ENCODE measurements at regions not wholly inside any gene's neighbourhood (a gene's known extent, or its start where the extent isn't known, plus 50 kb on each side); places are given as distances from the start of the nearest gene placed in this dataset.

DNA sequence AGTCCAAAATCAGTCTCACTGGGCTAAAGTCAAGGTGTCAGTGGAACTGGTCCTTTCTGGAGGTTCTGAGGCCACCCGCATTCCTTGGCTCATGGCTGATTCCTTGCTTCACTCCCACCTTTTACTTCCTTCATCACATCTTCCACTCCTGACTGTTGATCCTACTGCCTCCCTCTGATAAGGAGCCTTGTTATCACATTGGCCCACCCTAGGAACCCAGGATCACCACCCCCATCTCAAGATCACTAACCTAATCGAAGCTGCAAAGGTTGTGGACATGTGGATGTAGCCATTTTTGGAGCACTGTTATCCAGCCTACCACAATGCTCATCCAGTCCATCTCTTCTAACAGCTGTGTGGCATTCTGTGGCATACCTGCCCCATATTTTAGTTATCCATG lies 87.2 kb downstream of the TNFAIP3 start:
- Histone ChIP-seq H3K4me2 (no peak overlapping the region), H3K27me3 (ENCODE audit: insufficient read depth) (no peaks in the 10 kb centered on the region), H3K4me1 (ENCODE audit: insufficient read depth) (peaks cover 5% of the 10 kb centered on the region; the same call in 1 of the 2 replicates), H3K36me3 (ENCODE audit: insufficient read depth) (no peaks in the 10 kb centered on the region), H3K27ac (ENCODE audit: low read depth) (no peak overlapping the region), H3F3A (replicated peaks; ENCODE audit: low read depth) (no peaks in the 10 kb centered on the region), H4K20me1 (replicated peaks; ENCODE audit: insufficient read depth) (no peaks in the 10 kb centered on the region), H3K4me3 (no peak overlapping the region), H3K9me2 (ENCODE audit: insufficient read depth) (0 out of 2 replicates have a peak, but pooled peaks cover 4% of the 10 kb centered on the region), H2AFZ (no peak overlapping the region), H3K79me2 (replicated peaks; ENCODE audit: insufficient read depth) (no peaks in the 10 kb centered on the region)
- ATAC-seq, result no peak
- DNase-seq (ENCODE audit: low spot score), result no peak
- H3K36me3 Mint-ChIP-seq (ENCODE audit: low read depth), result no peaks in the 10 kb centered on the region
- no peaks in the 10 kb centered on the region for H3K9me3 Mint-ChIP-seq
- H3K27me3 Mint-ChIP-seq (ENCODE audit: insufficient read depth, low read depth, poor library complexity), result no peaks in the 10 kb centered on the region
- no peak overlapping the region for H3K4me3 Mint-ChIP-seq
- no peak overlapping the region for H3K27ac Mint-ChIP-seq
- TF ChIP-seq, protein P1, sequence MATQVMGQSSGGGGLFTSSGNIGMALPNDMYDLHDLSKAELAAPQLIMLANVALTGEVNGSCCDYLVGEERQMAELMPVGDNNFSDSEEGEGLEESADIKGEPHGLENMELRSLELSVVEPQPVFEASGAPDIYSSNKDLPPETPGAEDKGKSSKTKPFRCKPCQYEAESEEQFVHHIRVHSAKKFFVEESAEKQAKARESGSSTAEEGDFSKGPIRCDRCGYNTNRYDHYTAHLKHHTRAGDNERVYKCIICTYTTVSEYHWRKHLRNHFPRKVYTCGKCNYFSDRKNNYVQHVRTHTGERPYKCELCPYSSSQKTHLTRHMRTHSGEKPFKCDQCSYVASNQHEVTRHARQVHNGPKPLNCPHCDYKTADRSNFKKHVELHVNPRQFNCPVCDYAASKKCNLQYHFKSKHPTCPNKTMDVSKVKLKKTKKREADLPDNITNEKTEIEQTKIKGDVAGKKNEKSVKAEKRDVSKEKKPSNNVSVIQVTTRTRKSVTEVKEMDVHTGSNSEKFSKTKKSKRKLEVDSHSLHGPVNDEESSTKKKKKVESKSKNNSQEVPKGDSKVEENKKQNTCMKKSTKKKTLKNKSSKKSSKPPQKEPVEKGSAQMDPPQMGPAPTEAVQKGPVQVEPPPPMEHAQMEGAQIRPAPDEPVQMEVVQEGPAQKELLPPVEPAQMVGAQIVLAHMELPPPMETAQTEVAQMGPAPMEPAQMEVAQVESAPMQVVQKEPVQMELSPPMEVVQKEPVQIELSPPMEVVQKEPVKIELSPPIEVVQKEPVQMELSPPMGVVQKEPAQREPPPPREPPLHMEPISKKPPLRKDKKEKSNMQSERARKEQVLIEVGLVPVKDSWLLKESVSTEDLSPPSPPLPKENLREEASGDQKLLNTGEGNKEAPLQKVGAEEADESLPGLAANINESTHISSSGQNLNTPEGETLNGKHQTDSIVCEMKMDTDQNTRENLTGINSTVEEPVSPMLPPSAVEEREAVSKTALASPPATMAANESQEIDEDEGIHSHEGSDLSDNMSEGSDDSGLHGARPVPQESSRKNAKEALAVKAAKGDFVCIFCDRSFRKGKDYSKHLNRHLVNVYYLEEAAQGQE (IDR thresholded peaks at IDR 0.05; ENCODE audit: unreplicated experiment), result no peak
- TF ChIP-seq STAT1 (IDR thresholded peaks at IDR 0.05; ENCODE audit: unreplicated experiment), result no peak
- TF ChIP-seq, protein P2, sequence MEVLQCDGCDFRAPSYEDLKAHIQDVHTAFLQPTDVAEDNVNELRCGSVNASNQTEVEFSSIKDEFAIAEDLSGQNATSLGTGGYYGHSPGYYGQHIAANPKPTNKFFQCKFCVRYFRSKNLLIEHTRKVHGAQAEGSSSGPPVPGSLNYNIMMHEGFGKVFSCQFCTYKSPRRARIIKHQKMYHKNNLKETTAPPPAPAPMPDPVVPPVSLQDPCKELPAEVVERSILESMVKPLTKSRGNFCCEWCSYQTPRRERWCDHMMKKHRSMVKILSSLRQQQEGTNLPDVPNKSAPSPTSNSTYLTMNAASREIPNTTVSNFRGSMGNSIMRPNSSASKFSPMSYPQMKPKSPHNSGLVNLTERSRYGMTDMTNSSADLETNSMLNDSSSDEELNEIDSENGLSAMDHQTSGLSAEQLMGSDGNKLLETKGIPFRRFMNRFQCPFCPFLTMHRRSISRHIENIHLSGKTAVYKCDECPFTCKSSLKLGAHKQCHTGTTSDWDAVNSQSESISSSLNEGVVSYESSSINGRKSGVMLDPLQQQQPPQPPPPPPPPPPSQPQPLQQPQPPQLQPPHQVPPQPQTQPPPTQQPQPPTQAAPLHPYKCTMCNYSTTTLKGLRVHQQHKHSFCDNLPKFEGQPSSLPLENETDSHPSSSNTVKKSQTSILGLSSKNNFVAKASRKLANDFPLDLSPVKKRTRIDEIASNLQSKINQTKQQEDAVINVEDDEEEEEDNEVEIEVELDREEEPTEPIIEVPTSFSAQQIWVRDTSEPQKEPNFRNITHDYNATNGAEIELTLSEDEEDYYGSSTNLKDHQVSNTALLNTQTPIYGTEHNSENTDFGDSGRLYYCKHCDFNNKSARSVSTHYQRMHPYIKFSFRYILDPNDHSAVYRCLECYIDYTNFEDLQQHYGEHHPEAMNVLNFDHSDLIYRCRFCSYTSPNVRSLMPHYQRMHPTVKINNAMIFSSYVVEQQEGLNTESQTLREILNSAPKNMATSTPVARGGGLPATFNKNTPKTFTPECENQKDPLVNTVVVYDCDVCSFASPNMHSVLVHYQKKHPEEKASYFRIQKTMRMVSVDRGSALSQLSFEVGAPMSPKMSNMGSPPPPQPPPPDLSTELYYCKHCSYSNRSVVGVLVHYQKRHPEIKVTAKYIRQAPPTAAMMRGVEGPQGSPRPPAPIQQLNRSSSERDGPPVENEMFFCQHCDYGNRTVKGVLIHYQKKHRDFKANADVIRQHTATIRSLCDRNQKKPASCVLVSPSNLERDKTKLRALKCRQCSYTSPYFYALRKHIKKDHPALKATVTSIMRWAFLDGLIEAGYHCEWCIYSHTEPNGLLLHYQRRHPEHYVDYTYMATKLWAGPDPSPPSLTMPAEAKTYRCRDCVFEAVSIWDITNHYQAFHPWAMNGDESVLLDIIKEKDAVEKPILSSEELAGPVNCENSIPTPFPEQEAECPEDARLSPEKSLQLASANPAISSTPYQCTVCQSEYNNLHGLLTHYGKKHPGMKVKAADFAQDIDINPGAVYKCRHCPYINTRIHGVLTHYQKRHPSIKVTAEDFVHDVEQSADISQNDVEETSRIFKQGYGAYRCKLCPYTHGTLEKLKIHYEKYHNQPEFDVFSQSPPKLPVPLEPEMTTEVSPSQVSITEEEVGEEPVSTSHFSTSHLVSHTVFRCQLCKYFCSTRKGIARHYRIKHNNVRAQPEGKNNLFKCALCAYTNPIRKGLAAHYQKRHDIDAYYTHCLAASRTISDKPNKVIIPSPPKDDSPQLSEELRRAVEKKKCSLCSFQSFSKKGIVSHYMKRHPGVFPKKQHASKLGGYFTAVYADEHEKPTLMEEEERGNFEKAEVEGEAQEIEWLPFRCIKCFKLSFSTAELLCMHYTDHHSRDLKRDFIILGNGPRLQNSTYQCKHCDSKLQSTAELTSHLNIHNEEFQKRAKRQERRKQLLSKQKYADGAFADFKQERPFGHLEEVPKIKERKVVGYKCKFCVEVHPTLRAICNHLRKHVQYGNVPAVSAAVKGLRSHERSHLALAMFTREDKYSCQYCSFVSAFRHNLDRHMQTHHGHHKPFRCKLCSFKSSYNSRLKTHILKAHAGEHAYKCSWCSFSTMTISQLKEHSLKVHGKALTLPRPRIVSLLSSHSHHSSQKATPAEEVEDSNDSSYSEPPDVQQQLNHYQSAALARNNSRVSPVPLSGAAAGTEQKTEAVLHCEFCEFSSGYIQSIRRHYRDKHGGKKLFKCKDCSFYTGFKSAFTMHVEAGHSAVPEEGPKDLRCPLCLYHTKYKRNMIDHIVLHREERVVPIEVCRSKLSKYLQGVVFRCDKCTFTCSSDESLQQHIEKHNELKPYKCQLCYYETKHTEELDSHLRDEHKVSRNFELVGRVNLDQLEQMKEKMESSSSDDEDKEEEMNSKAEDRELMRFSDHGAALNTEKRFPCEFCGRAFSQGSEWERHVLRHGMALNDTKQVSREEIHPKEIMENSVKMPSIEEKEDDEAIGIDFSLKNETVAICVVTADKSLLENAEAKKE (CRISPR knock-in tag; IDR thresholded peaks at IDR 0.05), result no peak
- no peak for TF ChIP-seq JUNB (IDR thresholded peaks at IDR 0.05; ENCODE audit: unreplicated experiment)
- no peak for TF ChIP-seq EZH2 (IDR thresholded peaks at IDR 0.05; ENCODE audit: low read depth, unreplicated experiment)
- no peak for TF ChIP-seq NANOG (IDR thresholded peaks at IDR 0.05; ENCODE audit: borderline replicate concordance)
- no peak for TF ChIP-seq CREB1 (CRISPR knock-in tag; IDR thresholded peaks at IDR 0.05; ENCODE audit: low read depth)
- TF ChIP-seq, protein P3, sequence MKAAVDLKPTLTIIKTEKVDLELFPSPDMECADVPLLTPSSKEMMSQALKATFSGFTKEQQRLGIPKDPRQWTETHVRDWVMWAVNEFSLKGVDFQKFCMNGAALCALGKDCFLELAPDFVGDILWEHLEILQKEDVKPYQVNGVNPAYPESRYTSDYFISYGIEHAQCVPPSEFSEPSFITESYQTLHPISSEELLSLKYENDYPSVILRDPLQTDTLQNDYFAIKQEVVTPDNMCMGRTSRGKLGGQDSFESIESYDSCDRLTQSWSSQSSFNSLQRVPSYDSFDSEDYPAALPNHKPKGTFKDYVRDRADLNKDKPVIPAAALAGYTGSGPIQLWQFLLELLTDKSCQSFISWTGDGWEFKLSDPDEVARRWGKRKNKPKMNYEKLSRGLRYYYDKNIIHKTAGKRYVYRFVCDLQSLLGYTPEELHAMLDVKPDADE (IDR thresholded peaks at IDR 0.05), result no peak
- no peaks in the 10 kb centered on the region; the same call in none of the 3 replicates for H3K4me1 Mint-ChIP-seq
